ENCODE measurements at regions not wholly inside any gene's neighbourhood (a gene's known extent, or its start where the extent isn't known, plus 50 kb on each side); places are given as distances from the start of the nearest gene placed in this dataset.

DNA sequence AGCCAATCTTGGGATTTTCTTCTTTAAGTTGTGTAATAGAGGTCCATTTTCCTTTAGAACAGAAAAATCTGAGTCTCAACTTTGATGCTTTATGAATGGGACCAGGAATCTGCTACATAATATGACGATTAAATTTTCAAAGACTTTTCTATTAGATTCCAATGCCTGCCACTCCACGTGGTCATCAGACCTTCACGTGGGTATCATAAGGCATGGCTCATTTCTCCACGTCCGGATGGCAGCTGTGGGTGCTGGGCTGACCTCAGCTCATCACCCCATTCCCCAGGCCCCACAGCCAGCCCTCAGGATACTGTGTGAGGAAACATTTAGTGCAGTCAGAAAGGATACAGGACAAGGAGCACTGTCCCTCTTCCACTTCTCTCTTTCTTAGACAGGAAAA, 159.7 kb downstream of the SEMA6D start:
- TF ChIP-seq, protein P1, sequence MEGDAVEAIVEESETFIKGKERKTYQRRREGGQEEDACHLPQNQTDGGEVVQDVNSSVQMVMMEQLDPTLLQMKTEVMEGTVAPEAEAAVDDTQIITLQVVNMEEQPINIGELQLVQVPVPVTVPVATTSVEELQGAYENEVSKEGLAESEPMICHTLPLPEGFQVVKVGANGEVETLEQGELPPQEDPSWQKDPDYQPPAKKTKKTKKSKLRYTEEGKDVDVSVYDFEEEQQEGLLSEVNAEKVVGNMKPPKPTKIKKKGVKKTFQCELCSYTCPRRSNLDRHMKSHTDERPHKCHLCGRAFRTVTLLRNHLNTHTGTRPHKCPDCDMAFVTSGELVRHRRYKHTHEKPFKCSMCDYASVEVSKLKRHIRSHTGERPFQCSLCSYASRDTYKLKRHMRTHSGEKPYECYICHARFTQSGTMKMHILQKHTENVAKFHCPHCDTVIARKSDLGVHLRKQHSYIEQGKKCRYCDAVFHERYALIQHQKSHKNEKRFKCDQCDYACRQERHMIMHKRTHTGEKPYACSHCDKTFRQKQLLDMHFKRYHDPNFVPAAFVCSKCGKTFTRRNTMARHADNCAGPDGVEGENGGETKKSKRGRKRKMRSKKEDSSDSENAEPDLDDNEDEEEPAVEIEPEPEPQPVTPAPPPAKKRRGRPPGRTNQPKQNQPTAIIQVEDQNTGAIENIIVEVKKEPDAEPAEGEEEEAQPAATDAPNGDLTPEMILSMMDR (conservative IDR thresholded peaks at IDR 0.05; ENCODE audit: low read length) = no peak
- TF ChIP-seq EZH2phosphoT487 (IDR thresholded peaks at IDR 0.05; ENCODE audit: borderline replicate concordance, low read depth, low read length) = no peak

All from OCI-LY7 (cell line).